GM23248 (cell line): ENCODE measurements at regions not wholly inside any gene's neighbourhood (a gene's known extent, or its start where the extent isn't known, plus 50 kb on each side); places are given as distances from the start of the nearest gene placed in this dataset.

ENCODE experiments used
- EZH2 ChIP-seq: fragments of 200-600 bp; sonication (generic); IDR thresholded peaks from 2 replicates; pipeline ENCODE4 v1.6.1; 2018; ENCODE audit warnings: antibody characterized with exemption, mild to moderate bottlenecking; ENCODE audit not compliant: insufficient read depth, poor library complexity, severe bottlenecking
- EZH2phosphoT487 ChIP-seq: fragments of 200-600 bp; sonication (generic); IDR thresholded peaks from 2 replicates; pipeline ENCODE4 v1.6.1; 2018; ENCODE audit warnings: antibody characterized with exemption, moderate library complexity, mild to moderate bottlenecking, low read depth; ENCODE audit not compliant: insufficient read depth

GRCh38 chr12:19844224-19844623, 404.9 kb downstream of the AEBP2 start:
- no peak for TF ChIP-seq EZH2
- TF ChIP-seq EZH2phosphoT487 = no peak
